GM23248 (cell line): ENCODE measurements at regions not wholly inside any gene's neighbourhood (a gene's known extent, or its start where the extent isn't known, plus 50 kb on each side); places are given as distances from the start of the nearest gene placed in this dataset.
A peak's percentile ranks its signal among the peaks of the same experiment; 100 is the strongest.

Source experiments
- DNase-seq: peaks from one replicate; pipeline ENCODE4 v3.0.0-alpha.2; 2015
- H2AFZ ChIP-seq: fragments of 200-600 bp; sonication (generic); 2 replicates; pipeline ENCODE4 v1.6.1; 2016; ENCODE audit warnings: antibody characterized with exemption
- H3F3A ChIP-seq: fragments of 200-600 bp; sonication (generic); 2 replicates; pipeline ENCODE4 v1.6.1; 2016; ENCODE audit warnings: mild to moderate bottlenecking, antibody characterized with exemption, mixed run types; ENCODE audit not compliant: insufficient read depth
- H3K27ac ChIP-seq: fragments of 200-600 bp; sonication (generic); 2 replicates; pipeline ENCODE4 v1.5.1; 2016; ENCODE audit warnings: mild to moderate bottlenecking
- H3K27me3 ChIP-seq: fragments of 200-600 bp; sonication (generic); replicated peaks from 2 replicates; pipeline ENCODE4 v1.6.1; 2016; ENCODE audit warnings: mild to moderate bottlenecking; ENCODE audit not compliant: insufficient read depth
- H3K36me3 ChIP-seq: fragments of 200-600 bp; sonication (generic); 2 replicates; pipeline ENCODE4 v1.6.1; 2016; ENCODE audit warnings: low read depth, mild to moderate bottlenecking
- H3K4me1 ChIP-seq: fragments of 200-600 bp; sonication (generic); 2 replicates; pipeline ENCODE4 v1.6.1; 2016; ENCODE audit warnings: mild to moderate bottlenecking; ENCODE audit not compliant: insufficient read depth
- H3K4me2 ChIP-seq: fragments of 200-600 bp; sonication (generic); one replicate; pipeline ENCODE4 v1.6.1; 2016; ENCODE audit warnings: mild to moderate bottlenecking; ENCODE audit not compliant: unreplicated experiment
- H3K4me3 ChIP-seq: fragments of 200-600 bp; sonication (generic); 2 replicates; pipeline ENCODE4 v1.5.1; 2016; ENCODE audit warnings: mild to moderate bottlenecking
- H3K79me2 ChIP-seq: fragments of 200-600 bp; sonication (generic); 2 replicates; pipeline ENCODE4 v1.6.1; 2016; ENCODE audit warnings: mild to moderate bottlenecking; ENCODE audit not compliant: insufficient read depth
- H3K9ac ChIP-seq: fragments of 200-600 bp; sonication (generic); 2 replicates; pipeline ENCODE4 v1.6.1; 2016; ENCODE audit warnings: mild to moderate bottlenecking
- H3K9me2 ChIP-seq: fragments of 200-600 bp; sonication (generic); 2 replicates; pipeline ENCODE4 v1.6.1; 2016; ENCODE audit warnings: mixed run types, mild to moderate bottlenecking, moderate library complexity; ENCODE audit not compliant: insufficient read depth
- H3K9me3 ChIP-seq: fragments of 200-600 bp; sonication (generic); one replicate; pipeline ENCODE4 v1.6.1; 2017; ENCODE audit warnings: low read depth
- H4K20me1 ChIP-seq: fragments of 200-600 bp; sonication (generic); 2 replicates; pipeline ENCODE4 v1.6.0; 2016; ENCODE audit not compliant: insufficient read depth
- EZH2 ChIP-seq: fragments of 200-600 bp; sonication (generic); IDR thresholded peaks from 2 replicates; pipeline ENCODE4 v1.6.1; 2018; ENCODE audit warnings: antibody characterized with exemption, mild to moderate bottlenecking; ENCODE audit not compliant: insufficient read depth, poor library complexity, severe bottlenecking
- EZH2phosphoT487 ChIP-seq: fragments of 200-600 bp; sonication (generic); IDR thresholded peaks from 2 replicates; pipeline ENCODE4 v1.6.1; 2018; ENCODE audit warnings: antibody characterized with exemption, moderate library complexity, mild to moderate bottlenecking, low read depth; ENCODE audit not compliant: insufficient read depth
- WGBS, 2 experiments: methylation state at CpG; one replicate each; pipeline ENCODE4 v1.1.6; 2015 to 2017; ENCODE audit warnings: low lambda C conversion rate in 2 of 2, low coverage in 1 of 2; ENCODE audit errors: missing lambda C conversion rate in 2 of 2; 5-methylcytosine and 5-hydroxymethylcytosine counted together
- in situ Hi-C: fragments of 300-500 bp; cut with MboI; formaldehyde crosslinking; loops from 2 replicates; pipeline ENCODE4 v1.15.0; 2020

GRCh38 chr20:57794600-57795341, 85.0 kb upstream of the PMEPA1 start:
- no peak overlapping the region for H3K4me2 ChIP-seq
- in situ Hi-C loops = no loop called here
- peak; percentile 60 for DNase-seq
- H4K20me1 ChIP-seq = no peaks in the 10 kb centered on the region
- TF ChIP-seq EZH2 (no peak), EZH2phosphoT487 (no peak)
- 73 to 76% methylated on average over 20 to 21 of the region's 21 CpGs for WGBS, 2 experiments
- H3K79me2 ChIP-seq = no peaks in the 10 kb centered on the region
- H3K9ac ChIP-seq = no peak overlapping the region
- H3K36me3 ChIP-seq = no peaks in the 10 kb centered on the region
- no peaks in the 10 kb centered on the region for H3K9me2 ChIP-seq
- peaks cover 6% of the 10 kb centered on the region; the same call in 1 of the 2 replicates for H3K4me1 ChIP-seq
- H3K27me3 ChIP-seq = peaks cover 18% of the 10 kb centered on the region; the same call in 1 of the 2 replicates
- no peak overlapping the region for H3K4me3 ChIP-seq
- H2AFZ ChIP-seq = no peak overlapping the region
- no peak overlapping the region for H3K27ac ChIP-seq
- H3K9me3 ChIP-seq = no peaks in the 10 kb centered on the region
- peaks cover 7% of the 10 kb centered on the region; the same call in 1 of the 2 replicates for H3F3A ChIP-seq

- no peak overlapping the region for H3K4me2 ChIP-seq
- H2AFZ ChIP-seq = no peak overlapping the region
- 92 to 94% methylated on average over 7 of the region's 7 CpGs for WGBS, 2 experiments
- H3K27me3 ChIP-seq = peaks cover 16% of the 10 kb centered on the region; the same call in 1 of the 2 replicates
- no peak overlapping the region for H3K4me3 ChIP-seq
- no peak for TF ChIP-seq EZH2phosphoT487
- no peak for TF ChIP-seq EZH2
- H3K4me1 ChIP-seq = peaks cover 6% of the 10 kb centered on the region; the same call in 1 of the 2 replicates
- H3K9me3 ChIP-seq = no peaks in the 10 kb centered on the region
- H3K36me3 ChIP-seq = no peaks in the 10 kb centered on the region
- no peak for DNase-seq
- no peak overlapping the region for H3K9ac ChIP-seq
- H3F3A ChIP-seq = peaks cover 7% of the 10 kb centered on the region; the same call in 1 of the 2 replicates
- in situ Hi-C loops = no loop called here
- H3K9me2 ChIP-seq = no peaks in the 10 kb centered on the region
- H4K20me1 ChIP-seq = no peaks in the 10 kb centered on the region
- H3K79me2 ChIP-seq = no peaks in the 10 kb centered on the region
- no peak overlapping the region for H3K27ac ChIP-seq
Measured at GRCh38 chr20:57794036-57794435, 84.2 kb upstream of the PMEPA1 start.

- TF ChIP-seq EZH2phosphoT487 = no peak
- TF ChIP-seq EZH2 = no peak
Measured at GRCh38 chr20:57793421-57793820, 83.6 kb upstream of the PMEPA1 start.

GRCh38 chr20:57792386-57793080, 82.7 kb upstream of the PMEPA1 start:
- H3K27ac ChIP-seq = no peak overlapping the region
- DNase-seq = peak; percentile 37

More at GRCh38 chr20:57793421-57793820, 83.6 kb upstream of the PMEPA1 start:
- peaks cover 10% of the 10 kb centered on the region; the same call in 1 of the 2 replicates for H3K27me3 ChIP-seq
- WGBS, 2 experiments = 81 to 82% methylated on average over 7 to 9 of the region's 9 CpGs
- no peak for DNase-seq
- no peak overlapping the region for H2AFZ ChIP-seq
- no peaks in the 10 kb centered on the region for H3K9me2 ChIP-seq
- no peaks in the 10 kb centered on the region for H3K9me3 ChIP-seq
- H3K4me3 ChIP-seq = no peak overlapping the region
- no peak overlapping the region for H3K9ac ChIP-seq
- H3K4me1 ChIP-seq = peaks cover 6% of the 10 kb centered on the region; the same call in 1 of the 2 replicates
- no peak overlapping the region for H3K4me2 ChIP-seq
- in situ Hi-C loops = no loop called here
- H4K20me1 ChIP-seq = no peaks in the 10 kb centered on the region
- no peak overlapping the region for H3K27ac ChIP-seq
- no peaks in the 10 kb centered on the region for H3K36me3 ChIP-seq
- peaks cover 7% of the 10 kb centered on the region; the same call in 1 of the 2 replicates for H3F3A ChIP-seq
- no peaks in the 10 kb centered on the region for H3K79me2 ChIP-seq

More at GRCh38 chr20:57792386-57793080, 82.7 kb upstream of the PMEPA1 start:
- Histone ChIP-seq H3K36me3 (no peaks in the 10 kb centered on the region), H3K79me2 (no peaks in the 10 kb centered on the region), H3K4me3 (no peak overlapping the region), H3K9me2 (no peaks in the 10 kb centered on the region), H3K9ac (no peak overlapping the region), H3K27me3 (peaks cover 8% of the 10 kb centered on the region; the same call in 1 of the 2 replicates), H2AFZ (no peak overlapping the region), H4K20me1 (no peaks in the 10 kb centered on the region), H3F3A (peaks cover 7% of the 10 kb centered on the region; the same call in 1 of the 2 replicates), H3K4me1 (peaks cover 6% of the 10 kb centered on the region; the same call in 1 of the 2 replicates), H3K9me3 (no peaks in the 10 kb centered on the region), H3K4me2 (no peak overlapping the region)
- WGBS, 2 experiments = 85% methylated on average over 20 of the region's 20 CpGs
- in situ Hi-C loops = no loop called here
- TF ChIP-seq EZH2phosphoT487 (no peak), EZH2 (no peak)
